HG03045 (cell line): ENCODE measurements at regions not wholly inside any gene's neighbourhood (a gene's known extent, or its start where the extent isn't known, plus 50 kb on each side); places are given as distances from the start of the nearest gene placed in this dataset.

Experiments
- ATAC-seq: cut with Tn5 transposase; IDR thresholded peaks from one replicate; pipeline ENCODE4 v1.9.1; 2021; ENCODE audit warnings: mild to moderate bottlenecking, moderate library complexity; ENCODE audit not compliant: unreplicated experiment

GRCh38 chr1:244106837-244107493, 55.9 kb downstream of the ZBTB18 start:
- no peak for ATAC-seq

- no peak for ATAC-seq
Observed at GRCh38 chr1:244111027-244111426, 59.9 kb downstream of the ZBTB18 start.

- no peak for ATAC-seq
Observed at GRCh38 chr1:244112041-244112440, 61.0 kb downstream of the ZBTB18 start.

- ATAC-seq = no peak
Observed at GRCh38 chr1:244112636-244113035, 61.6 kb downstream of the ZBTB18 start.

GRCh38 chr1:244113532-244114320, 62.6 kb downstream of the ZBTB18 start:
- no peak for ATAC-seq

- ATAC-seq = no peak
Observed at GRCh38 chr1:244114892-244115291, 63.8 kb downstream of the ZBTB18 start.

- ATAC-seq = no peak
Observed at GRCh38 chr1:244116946-244117345, 65.9 kb downstream of the ZBTB18 start.

GRCh38 chr1:244118109-244118761, 67.2 kb downstream of the ZBTB18 start:
- no peak for ATAC-seq

GRCh38 chr1:244128591-244129383, 77.7 kb downstream of the ZBTB18 start:
- ATAC-seq = no peak

- ATAC-seq = no peak
Observed at GRCh38 chr1:244137276-244137675, 86.2 kb downstream of the ZBTB18 start.

GRCh38 chr1:244137725-244138124, 86.6 kb downstream of the ZBTB18 start:
- no peak for ATAC-seq

GRCh38 chr1:244138399-244138798, 87.3 kb downstream of the ZBTB18 start:
- no peak for ATAC-seq

GRCh38 chr1:244139655-244140054, 88.6 kb downstream of the ZBTB18 start:
- no peak for ATAC-seq

- ATAC-seq = no peak
Observed at GRCh38 chr1:244140420-244140819, 89.3 kb downstream of the ZBTB18 start.

- ATAC-seq = no peak
Observed at GRCh38 chr1:244144053-244144452, 93.0 kb downstream of the ZBTB18 start.

- no peak for ATAC-seq
Observed at GRCh38 chr1:244150071-244150470, 99.0 kb downstream of the ZBTB18 start.

- ATAC-seq = no peak
Observed at GRCh38 chr1:244150665-244151064, 99.6 kb downstream of the ZBTB18 start.

GRCh38 chr1:244151537-244151936, 100.5 kb downstream of the ZBTB18 start:
- no peak for ATAC-seq

GRCh38 chr1:244154508-244154871, 103.4 kb downstream of the ZBTB18 start:
- no peak for ATAC-seq

- ATAC-seq = no peak
Observed at GRCh38 chr1:244154872-244155531, 103.9 kb downstream of the ZBTB18 start.

- ATAC-seq = no peak
Observed at GRCh38 chr1:244155661-244156060, 104.6 kb downstream of the ZBTB18 start.
